Esophagus muscularis mucosa (tissue), 4 donors: ENCODE measurements at regions not wholly inside any gene's neighbourhood (a gene's known extent, or its start where the extent isn't known, plus 50 kb on each side); places are given as distances from the start of the nearest gene placed in this dataset.

Experiments used
- DNase-seq: peaks from one replicate; pipeline ENCODE4 v3.0.0-alpha.2; 2017; ENCODE audit errors: extremely low spot score
- H3K27ac ChIP-seq, 4 donors: fragments of 200-600 bp; sonication (generic); replicated peaks in 1 of 4; 1 replicate in 3 of 4; 2 replicates in 1 of 4; pipeline ENCODE4 v1.5.1; 2016 to 2019; ENCODE audit warnings: mild to moderate bottlenecking in 1 of 4
- H3K27me3 ChIP-seq, 4 donors: fragments of 200-600 bp; sonication (generic); one replicate each; pipeline versions ENCODE4 v1.5.1 to v1.6.0; 2016 to 2019
- H3K36me3 ChIP-seq, 4 donors: fragments of 200-600 bp; sonication (generic); one replicate each; pipeline ENCODE4 v1.5.1; 2016 to 2019
- H3K4me1 ChIP-seq, 4 donors: fragments of 200-600 bp; sonication (generic); one replicate each; pipeline ENCODE4 v1.5.1; 2016 to 2019
- H3K4me3 ChIP-seq, 4 donors: fragments of 200-600 bp; sonication (generic); 1 replicate in 2 of 4; 2 replicates in 2 of 4; pipeline ENCODE4 v1.5.1; 2016 to 2019; ENCODE audit warnings: mild to moderate bottlenecking in 4 of 4, moderate library complexity in 1 of 4
- H3K9me3 ChIP-seq, 4 donors: fragments of 200-600 bp; sonication (generic); 1 replicate in 3 of 4; 2 replicates in 1 of 4; pipeline ENCODE4 v1.5.1; 2016 to 2019
- CTCF ChIP-seq, 3 experiments: fragments of 200-600 bp in 2 of 3; fragments of 450-650 bp in 1 of 3; sonication (generic) in 2 of 3; IDR thresholded peaks; one replicate each; pipeline ENCODE4 v1.5.1; 2017 to 2019; ENCODE audit warnings: antibody characterized with exemption in 3 of 3, mild to moderate bottlenecking in 2 of 3, moderate library complexity in 1 of 3
- EP300 ChIP-seq: sonication (generic); formaldehyde crosslinking; IDR thresholded peaks from one replicate; pipeline ENCODE4 v1.6.1; 2017; ENCODE audit warnings: antibody characterized with exemption
- POLR2A ChIP-seq: fragments of 450-650 bp; IDR thresholded peaks from one replicate; pipeline ENCODE4 v1.6.1; 2017; ENCODE audit warnings: antibody characterized with exemption, moderate library complexity, mild to moderate bottlenecking, low read depth
- POLR2AphosphoS5 ChIP-seq, 2 donors: sonication (generic); formaldehyde crosslinking; IDR thresholded peaks; one replicate each; pipeline ENCODE4 v1.6.1; 2017; ENCODE audit warnings: antibody characterized with exemption in 2 of 2
- WGBS: methylation state at CpG from one replicate; pipeline ENCODE4 v1.1.5; 2018; 5-methylcytosine and 5-hydroxymethylcytosine counted together
- intact Hi-C: fragments of 100-400 bp; cut with DNase I; formaldehyde crosslinking; loops from one replicate; pipeline ENCODE4 v1.15.1; 2023

- intact Hi-C loops = no loop called here
- H3K9me3 ChIP-seq = peaks cover 0 to 6% (median 0%) of the 10 kb centered on the region in 4 donors
- H3K27ac ChIP-seq = no peak overlapping the region
- WGBS = 63% methylated on average over 2 of the region's 2 CpGs
- H3K4me3 ChIP-seq = no peak overlapping the region
- H3K36me3 ChIP-seq = no peaks in the 10 kb centered on the region
- DNase-seq = no peak
- no peaks in the 10 kb centered on the region for H3K27me3 ChIP-seq
- H3K4me1 ChIP-seq = no peaks in the 10 kb centered on the region
- TF ChIP-seq POLR2AphosphoS5 (IDR thresholded peaks at IDR 0.05) (no peak), EP300 (no peak), POLR2A (no peak), CTCF (IDR thresholded peaks at IDR 0.05) (no peak)
Measured at GRCh38 chr5:21263361-21263760, 1275.4 kb upstream of the CDH18 start.

- Histone ChIP-seq H3K9me3 (peaks cover 0 to 18% (median 2%) of the 10 kb centered on the region in 4 donors), H3K27me3 (no peaks in the 10 kb centered on the region), H3K4me3 (no peak overlapping the region), H3K4me1 (no peaks in the 10 kb centered on the region), H3K36me3 (no peaks in the 10 kb centered on the region), H3K27ac (no peak overlapping the region)
- TF ChIP-seq EP300 (no peak), POLR2A (no peak), CTCF (IDR thresholded peaks at IDR 0.05) (no peak), POLR2AphosphoS5 (IDR thresholded peaks at IDR 0.05) (no peak)
- intact Hi-C loops = no loop called here
- WGBS = 78% methylated on average over 3 of the region's 3 CpGs
- no peak for DNase-seq
Measured at GRCh38 chr5:21254161-21254560, 1266.2 kb upstream of the CDH18 start.

GRCh38 chr5:21244982-21245381 is 1257.0 kb upstream of the CDH18 start:
- DNase-seq = no peak
- no peaks in the 10 kb centered on the region for H3K4me1 ChIP-seq
- no peak overlapping the region for H3K27ac ChIP-seq
- no peak overlapping the region for H3K4me3 ChIP-seq
- H3K36me3 ChIP-seq = no peaks in the 10 kb centered on the region
- TF ChIP-seq POLR2AphosphoS5 (IDR thresholded peaks at IDR 0.05) (no peak), CTCF (IDR thresholded peaks at IDR 0.05) (no peak), POLR2A (no peak)
- peaks cover 0 to under 1% (median 0%) of the 10 kb centered on the region in 4 donors for H3K9me3 ChIP-seq
- H3K27me3 ChIP-seq = no peaks in the 10 kb centered on the region
- 54% methylated on average over 3 of the region's 3 CpGs for WGBS
- intact Hi-C loops = no loop called here

GRCh38 chr5:21238786-21239185 is 1250.8 kb upstream of the CDH18 start:
- no peak for TF ChIP-seq POLR2A
- no peak for TF ChIP-seq POLR2AphosphoS5 (IDR thresholded peaks at IDR 0.05)
- TF ChIP-seq EP300 = no peak
- no peak for TF ChIP-seq CTCF (IDR thresholded peaks at IDR 0.05)
- Histone ChIP-seq H3K9me3 (no peaks in the 10 kb centered on the region), H3K27me3 (no peaks in the 10 kb centered on the region), H3K4me3 (no peak overlapping the region), H3K4me1 (peaks cover 0 to 9% (median 0%) of the 10 kb centered on the region in 4 donors), H3K27ac (no peak overlapping the region), H3K36me3 (no peaks in the 10 kb centered on the region)
- intact Hi-C loops = no loop called here
- DNase-seq = no peak
- WGBS = 78% methylated on average over 4 of the region's 4 CpGs

GRCh38 chr5:21237461-21237860 is 1249.5 kb upstream of the CDH18 start:
- Histone ChIP-seq H3K4me1 (peaks cover 0 to 9% (median 0%) of the 10 kb centered on the region in 4 donors), H3K9me3 (no peaks in the 10 kb centered on the region), H3K36me3 (no peaks in the 10 kb centered on the region), H3K27me3 (no peaks in the 10 kb centered on the region), H3K4me3 (no peak overlapping the region), H3K27ac (no peak overlapping the region)
- no peak for DNase-seq
- WGBS = 50% methylated on average over 1 of the region's 1 CpG
- intact Hi-C loops = no loop called here
- TF ChIP-seq EP300 = no peak
- no peak for TF ChIP-seq CTCF (IDR thresholded peaks at IDR 0.05)
- no peak for TF ChIP-seq POLR2A
